Activated naive CD8-positive, alpha-beta T cell treated with anti-CD3 and anti-CD28 coated beads, Interleukin-2, amount 50 U/mL, for 24 hours (primary cell): ENCODE measurements at regions not wholly inside any gene's neighbourhood (a gene's known extent, or its start where the extent isn't known, plus 50 kb on each side); places are given as distances from the start of the nearest gene placed in this dataset.

Experiments used
- ATAC-seq: fragments of 150-1000 bp; cut with Tn5 transposase; one replicate; pipeline ENCODE4 v1.10.0; 2021
- DNase-seq: peaks from one replicate; pipeline ENCODE4 v3.0.0; 2021
- H3K27ac Mint-ChIP-seq: one replicate; pipeline ENCODE4 v1.8.0; 2021; ENCODE audit warnings: mild to moderate bottlenecking, mixed read lengths
- H3K27me3 Mint-ChIP-seq: one replicate; pipeline ENCODE4 v1.8.0; 2021; ENCODE audit warnings: mixed read lengths
- H3K36me3 Mint-ChIP-seq: one replicate; pipeline ENCODE4 v1.8.0; 2021; ENCODE audit warnings: low read depth, mixed read lengths
- H3K4me1 Mint-ChIP-seq: one replicate; pipeline ENCODE4 v1.8.0; 2021; ENCODE audit warnings: mixed read lengths
- H3K4me3 Mint-ChIP-seq: one replicate; pipeline ENCODE4 v1.8.0; 2021; ENCODE audit warnings: mild to moderate bottlenecking, moderate library complexity, mixed read lengths
- H3K9me3 Mint-ChIP-seq: one replicate; pipeline ENCODE4 v1.8.0; 2021; ENCODE audit warnings: mixed read lengths

GRCh38 chr1:14546416-14546815, 52.1 kb upstream of the KAZN start:
- no peaks in the 10 kb centered on the region for H3K9me3 Mint-ChIP-seq
- no peaks in the 10 kb centered on the region for H3K36me3 Mint-ChIP-seq
- H3K4me3 Mint-ChIP-seq: no peak overlapping the region
- no peak for DNase-seq
- no peak for ATAC-seq
- H3K4me1 Mint-ChIP-seq: no peaks in the 10 kb centered on the region
- peaks cover 4% of the 10 kb centered on the region for H3K27me3 Mint-ChIP-seq
- H3K27ac Mint-ChIP-seq: no peak overlapping the region
